ENCODE measurements at regions not wholly inside any gene's neighbourhood (a gene's known extent, or its start where the extent isn't known, plus 50 kb on each side); places are given as distances from the start of the nearest gene placed in this dataset.

- Histone ChIP-seq H3K18ac (ENCODE audit: insufficient read length, low read depth, low read length) (no peak overlapping the region), H3K27ac (ENCODE audit: insufficient read length, low read depth, low read length) (no peak overlapping the region), H3K23me2 (ENCODE audit: insufficient read length, low read depth, low read length, poor library complexity, severe bottlenecking) (no peaks in the 10 kb centered on the region), H4K8ac (replicated peaks; ENCODE audit: insufficient read length, low read depth, low read length) (no peak overlapping the region), H3T11ph (ENCODE audit: low read length) (no peak overlapping the region), H3K9me3 (ENCODE audit: control insufficient read depth, low read depth, low read length) (peaks cover 4% of the 10 kb centered on the region), H2AFZ (ENCODE audit: low read length) (no peak overlapping the region), H2BK120ac (ENCODE audit: low read depth, low read length, poor library complexity, severe bottlenecking) (no peak overlapping the region), H2BK5ac (ENCODE audit: insufficient read length, low read length) (no peak overlapping the region), H3K79me1 (ENCODE audit: insufficient read depth, low read depth, low read length, poor library complexity, severe bottlenecking) (no peaks in the 10 kb centered on the region), H3K27me3 (ENCODE audit: insufficient read depth, low read length) (no peaks in the 10 kb centered on the region), H2BK20ac (ENCODE audit: low read depth, low read length, poor library complexity, severe bottlenecking) (no peak overlapping the region), H3K56ac (ENCODE audit: insufficient read length, low read depth, low read length) (no peak overlapping the region), H2AK5ac (ENCODE audit: insufficient read length, low read length) (no peak overlapping the region), H3K4ac (ENCODE audit: low read depth, low read length) (no peak overlapping the region), H3K4me1 (ENCODE audit: insufficient read depth, low read length) (peaks cover 2% of the 10 kb centered on the region; the same call in 1 of the 2 replicates), H4K5ac (ENCODE audit: insufficient read length, low read depth, low read length) (no peak overlapping the region), H3K4me2 (ENCODE audit: insufficient read depth, insufficient read length, low read length) (no peak overlapping the region), H4K91ac (ENCODE audit: insufficient read length, low read depth, low read length) (no peak overlapping the region), H3K9ac (ENCODE audit: extremely low read depth, insufficient read length, low read length) (no peak overlapping the region), H3K14ac (ENCODE audit: insufficient read depth, low read length) (no peak overlapping the region), H2BK15ac (ENCODE audit: low read depth, low read length) (no peak overlapping the region), H3K23ac (ENCODE audit: insufficient read length, low read depth, low read length) (no peak overlapping the region), H4K20me1 (ENCODE audit: control insufficient read depth, insufficient read depth, insufficient read length) (no peaks in the 10 kb centered on the region), H2BK12ac (ENCODE audit: insufficient read length, low read depth, low read length) (no peak overlapping the region), H3K79me2 (ENCODE audit: insufficient read depth, low read length) (no peaks in the 10 kb centered on the region; the same call in 1 of the 2 replicates)
- peaks cover 24 to 37% of the 10 kb centered on the region in 2 experiments for H3K4me1 Mint-ChIP-seq
- peak overlapping the region in 2 of 3 experiments; percentile 5 to 55; a peak in 1 of 7 replicates for H3K27ac Mint-ChIP-seq
- TF ChIP-seq, protein P1, sequence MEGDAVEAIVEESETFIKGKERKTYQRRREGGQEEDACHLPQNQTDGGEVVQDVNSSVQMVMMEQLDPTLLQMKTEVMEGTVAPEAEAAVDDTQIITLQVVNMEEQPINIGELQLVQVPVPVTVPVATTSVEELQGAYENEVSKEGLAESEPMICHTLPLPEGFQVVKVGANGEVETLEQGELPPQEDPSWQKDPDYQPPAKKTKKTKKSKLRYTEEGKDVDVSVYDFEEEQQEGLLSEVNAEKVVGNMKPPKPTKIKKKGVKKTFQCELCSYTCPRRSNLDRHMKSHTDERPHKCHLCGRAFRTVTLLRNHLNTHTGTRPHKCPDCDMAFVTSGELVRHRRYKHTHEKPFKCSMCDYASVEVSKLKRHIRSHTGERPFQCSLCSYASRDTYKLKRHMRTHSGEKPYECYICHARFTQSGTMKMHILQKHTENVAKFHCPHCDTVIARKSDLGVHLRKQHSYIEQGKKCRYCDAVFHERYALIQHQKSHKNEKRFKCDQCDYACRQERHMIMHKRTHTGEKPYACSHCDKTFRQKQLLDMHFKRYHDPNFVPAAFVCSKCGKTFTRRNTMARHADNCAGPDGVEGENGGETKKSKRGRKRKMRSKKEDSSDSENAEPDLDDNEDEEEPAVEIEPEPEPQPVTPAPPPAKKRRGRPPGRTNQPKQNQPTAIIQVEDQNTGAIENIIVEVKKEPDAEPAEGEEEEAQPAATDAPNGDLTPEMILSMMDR (conservative IDR thresholded peaks at IDR 0.05): no peak
- peaks cover 0 to 3% of the 10 kb centered on the region in 2 experiments; a peak in 3 of 5 replicates for H3K9me3 Mint-ChIP-seq
- no peaks in the 10 kb centered on the region for H3K27me3 Mint-ChIP-seq (ENCODE audit: low read depth)
- DNase-seq: no peak
- H3K36me3 Mint-ChIP-seq (ENCODE audit: insufficient read depth in 1 of 3, low read depth in 3 of 3): peaks cover 0 to 2% (median 0%) of the 10 kb centered on the region in 3 experiments; a peak in 2 of 7 replicates
- no peak overlapping the region for H3K4me3 Mint-ChIP-seq
Measured at GRCh38 chrX:99613041-99613440, 797.0 kb downstream of the PCDH19 start.

Data from H9 (cell line).